HL-60 (cell line): ENCODE measurements at regions not wholly inside any gene's neighbourhood (a gene's known extent, or its start where the extent isn't known, plus 50 kb on each side); places are given as distances from the start of the nearest gene placed in this dataset.

ENCODE experiments used
- CTCF ChIP-seq: IDR thresholded peaks from one replicate; pipeline ENCODE4 v1.5.1; 2011; ENCODE audit warnings: low read length, control low read depth, inconsistent platforms; ENCODE audit not compliant: insufficient read depth
- POLR2AphosphoS5 ChIP-seq: IDR thresholded peaks from 2 replicates; pipeline ENCODE4 v1.6.1; 2012; ENCODE audit warnings: low read depth

- TF ChIP-seq CTCF (no peak), POLR2AphosphoS5 (no peak)
Observed at GRCh38 chr10:44262551-44263251, 122.2 kb downstream of the CXCL12 start.
